H1 (cell line): ENCODE measurements at regions not wholly inside any gene's neighbourhood (a gene's known extent, or its start where the extent isn't known, plus 50 kb on each side); places are given as distances from the start of the nearest gene placed in this dataset.

Experiments
- ATF2 ChIP-seq: IDR thresholded peaks from 2 replicates; pipeline ENCODE4 v1.6.1; 2012; ENCODE audit warnings: low read length, inconsistent platforms
- ATF3 ChIP-seq: IDR thresholded peaks from 2 replicates; pipeline ENCODE4 v1.6.1; 2011; ENCODE audit warnings: low read depth, mild to moderate bottlenecking, low read length; ENCODE audit not compliant: insufficient read depth
- BRCA1 ChIP-seq: IDR thresholded peaks from 2 replicates; pipeline ENCODE4 v1.6.1; 2012; ENCODE audit warnings: low read depth, low read length, improper control_type of control experiment
- CBX5 ChIP-seq: fragments of 300-800, 300-1000 bp; sonication (generic); IDR thresholded peaks from 2 replicates; pipeline ENCODE4 v1.7.1; 2016; ENCODE audit warnings: antibody characterized with exemption, low read length, low read depth
- CBX8 ChIP-seq: fragments of 300-800, 300-1000 bp; sonication (generic); IDR thresholded peaks from 2 replicates; pipeline ENCODE4 v1.7.1; 2016; ENCODE audit warnings: low read depth, low read length, borderline replicate concordance
- CHD2 ChIP-seq: IDR thresholded peaks from 2 replicates; pipeline ENCODE4 v1.6.1; 2012; ENCODE audit warnings: low read length, improper control_type of control experiment
- CTBP2 ChIP-seq: IDR thresholded peaks from 2 replicates; pipeline ENCODE4 v1.7.0; 2011; ENCODE audit warnings: borderline replicate concordance, mild to moderate bottlenecking, moderate library complexity, mixed read lengths, low read length; ENCODE audit not compliant: insufficient read depth, insufficient read length
- HDAC2 ChIP-seq, 2 experiments: fragments of 300-600 bp in 1 of 2; sonication (generic) in 1 of 2; IDR thresholded peaks; 2 replicates each; pipeline ENCODE4 v1.6.1; 2011 to 2012; ENCODE audit warnings: low read depth in 2 of 2, low read length in 2 of 2, mild to moderate bottlenecking in 2 of 2, moderate library complexity in 2 of 2, borderline replicate concordance in 1 of 2, inconsistent platforms in 1 of 2
- JUN ChIP-seq: IDR thresholded peaks from 2 replicates; pipeline ENCODE4 v1.6.1; 2011; ENCODE audit warnings: low read depth, mild to moderate bottlenecking, improper control_type of control experiment, low read length
- JUND ChIP-seq: IDR thresholded peaks from 2 replicates; pipeline ENCODE4 v1.6.1; 2011; ENCODE audit warnings: mild to moderate bottlenecking, improper control_type of control experiment, low read length
- KDM5A ChIP-seq: fragments of 200-600 bp; IDR thresholded peaks from 2 replicates; pipeline ENCODE4 v1.7.1; 2012; ENCODE audit warnings: mild to moderate bottlenecking, low read length, inconsistent platforms, mixed read lengths
- PHF8 ChIP-seq: fragments of 200-600 bp; sonication (generic); conservative IDR thresholded peaks from 2 replicates; pipeline ENCODE4 v1.7.1; 2012; ENCODE audit warnings: low read depth, mild to moderate bottlenecking, inconsistent platforms, low read length, moderate library complexity
- POLR2A ChIP-seq, 2 experiments: IDR thresholded peaks; 1 replicate in 1 of 2; 2 replicates in 1 of 2; pipeline ENCODE4 v1.6.1; 2011; ENCODE audit warnings: low read depth in 2 of 2, low read length in 2 of 2, mild to moderate bottlenecking in 2 of 2; ENCODE audit errors: control extremely low read depth in 1 of 2
- SP2 ChIP-seq: IDR thresholded peaks from 2 replicates; pipeline ENCODE4 v1.6.1; 2012; ENCODE audit warnings: mild to moderate bottlenecking, low read length, inconsistent platforms
- SRF ChIP-seq: IDR thresholded peaks from 2 replicates; pipeline ENCODE4 v1.6.1; 2011; ENCODE audit warnings: mild to moderate bottlenecking, low read depth, low read length, moderate library complexity
- SUZ12 ChIP-seq: fragments of 200-600 bp; sonication (generic); IDR thresholded peaks from 2 replicates; pipeline ENCODE4 v1.6.1; 2012; ENCODE audit warnings: mild to moderate bottlenecking, inconsistent platforms, low read length, moderate library complexity, mixed read lengths
- TAF1 ChIP-seq: IDR thresholded peaks from 2 replicates; pipeline ENCODE4 v1.6.1; 2011; ENCODE audit warnings: mild to moderate bottlenecking, low read depth, low read length
- ZNF274 ChIP-seq: IDR thresholded peaks from 2 replicates; pipeline ENCODE4 v1.7.0; 2012; ENCODE audit warnings: low read length, borderline replicate concordance; ENCODE audit errors: extremely low read depth
- TF ChIP-seq, protein P1 (sequence below): IDR thresholded peaks from 2 replicates; pipeline ENCODE4 v1.6.1; 2011; ENCODE audit warnings: low read length, improper control_type of control experiment
- TF ChIP-seq, protein P2 (sequence below), 3 experiments: IDR thresholded peaks; 1 replicate in 2 of 3; 2 replicates in 1 of 3; pipeline versions ENCODE4 v1.5.1 to v1.6.1; 2011; ENCODE audit warnings: low read length in 3 of 3, mild to moderate bottlenecking in 3 of 3, inconsistent platforms in 2 of 3, low read depth in 1 of 3, moderate library complexity in 1 of 3; ENCODE audit not compliant: insufficient read depth in 1 of 3; ENCODE audit errors: control extremely low read depth in 1 of 3

GRCh38 chr16:13594823-13595222 is 325.1 kb upstream of the ERCC4 start (continued):
- no peak for TF ChIP-seq CBX5
- TF ChIP-seq CHD2, result peak; percentile 15; the same call in 1 of the 2 replicates
- no peak for TF ChIP-seq SP2
- TF ChIP-seq POLR2A (IDR thresholded peaks at IDR 0.05; ENCODE audit: control extremely low read depth in 1 of 2, low read depth in 2 of 2, low read length in 2 of 2), result peak in 1 of 2 experiments; percentile 26; a peak in 2 of 3 replicates
- TF ChIP-seq SUZ12, result no peak
- no peak for TF ChIP-seq JUND
- TF ChIP-seq ATF3, result peak; percentile 50; the same call in 1 of the 2 replicates
- TF ChIP-seq JUN, result no peak
- no peak for TF ChIP-seq HDAC2 (IDR thresholded peaks at IDR 0.05; ENCODE audit: borderline replicate concordance in 1 of 2, low read depth in 2 of 2, low read length in 2 of 2)
- TF ChIP-seq, protein P1, sequence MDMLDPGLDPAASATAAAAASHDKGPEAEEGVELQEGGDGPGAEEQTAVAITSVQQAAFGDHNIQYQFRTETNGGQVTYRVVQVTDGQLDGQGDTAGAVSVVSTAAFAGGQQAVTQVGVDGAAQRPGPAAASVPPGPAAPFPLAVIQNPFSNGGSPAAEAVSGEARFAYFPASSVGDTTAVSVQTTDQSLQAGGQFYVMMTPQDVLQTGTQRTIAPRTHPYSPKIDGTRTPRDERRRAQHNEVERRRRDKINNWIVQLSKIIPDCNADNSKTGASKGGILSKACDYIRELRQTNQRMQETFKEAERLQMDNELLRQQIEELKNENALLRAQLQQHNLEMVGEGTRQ, result peak; percentile 84
- TF ChIP-seq ZNF274, result no peak
- TF ChIP-seq, protein P2, sequence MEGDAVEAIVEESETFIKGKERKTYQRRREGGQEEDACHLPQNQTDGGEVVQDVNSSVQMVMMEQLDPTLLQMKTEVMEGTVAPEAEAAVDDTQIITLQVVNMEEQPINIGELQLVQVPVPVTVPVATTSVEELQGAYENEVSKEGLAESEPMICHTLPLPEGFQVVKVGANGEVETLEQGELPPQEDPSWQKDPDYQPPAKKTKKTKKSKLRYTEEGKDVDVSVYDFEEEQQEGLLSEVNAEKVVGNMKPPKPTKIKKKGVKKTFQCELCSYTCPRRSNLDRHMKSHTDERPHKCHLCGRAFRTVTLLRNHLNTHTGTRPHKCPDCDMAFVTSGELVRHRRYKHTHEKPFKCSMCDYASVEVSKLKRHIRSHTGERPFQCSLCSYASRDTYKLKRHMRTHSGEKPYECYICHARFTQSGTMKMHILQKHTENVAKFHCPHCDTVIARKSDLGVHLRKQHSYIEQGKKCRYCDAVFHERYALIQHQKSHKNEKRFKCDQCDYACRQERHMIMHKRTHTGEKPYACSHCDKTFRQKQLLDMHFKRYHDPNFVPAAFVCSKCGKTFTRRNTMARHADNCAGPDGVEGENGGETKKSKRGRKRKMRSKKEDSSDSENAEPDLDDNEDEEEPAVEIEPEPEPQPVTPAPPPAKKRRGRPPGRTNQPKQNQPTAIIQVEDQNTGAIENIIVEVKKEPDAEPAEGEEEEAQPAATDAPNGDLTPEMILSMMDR (IDR thresholded peaks at IDR 0.05; ENCODE audit: control extremely low read depth in 1 of 3, insufficient read depth in 1 of 3, low read depth in 1 of 3, low read length in 3 of 3), result no peak
- no peak for TF ChIP-seq SRF
- TF ChIP-seq PHF8, result no peak
- TF ChIP-seq CTBP2, result no peak
- no peak for TF ChIP-seq KDM5A
- TF ChIP-seq CBX8, result no peak
- TF ChIP-seq TAF1, result 0 out of 2 replicates have a peak, but pooled peaks have one; percentile 32
- TF ChIP-seq BRCA1, result no peak
- no peak for TF ChIP-seq ATF2
